HEK293 (cell line): ENCODE measurements at regions not wholly inside any gene's neighbourhood (a gene's known extent, or its start where the extent isn't known, plus 50 kb on each side); places are given as distances from the start of the nearest gene placed in this dataset.
A peak's percentile ranks its signal among the peaks of the same experiment; 100 is the strongest.
"Not testable (repeated sequence)": the region's sequence is repeated elsewhere in the genome, so short reads cannot be mapped to it uniquely, and the experiment has no call there.

ENCODE experiments used
- CTCF ChIA-PET: fragments of 350-600 bp; formaldehyde crosslinking; extraction: SDS; loops from one replicate; lab custom pipeline; 2021; ENCODE audit warnings: antibody characterized with exemption; lab: Yijun Ruan, JAX
- POLR2A ChIA-PET: fragments of 300-600 bp; formaldehyde crosslinking; extraction: SDS; loops from one replicate; lab custom pipeline; 2020; ENCODE audit warnings: antibody characterized with exemption, inconsistent platforms; lab: Yijun Ruan, JAX
- H3K27ac ChIP-seq: fragments of 200-500 bp; sonication (Bioruptor generic); 2 replicates; pipeline ENCODE4 v1.5.1; 2014; ENCODE audit warnings: low read depth, low read length, control low read depth, inconsistent platforms; ENCODE audit errors: extremely low read depth
- H3K36me3 ChIP-seq, 2 experiments: fragments of 200-500 bp in 1 of 2; sonication (Bioruptor generic) in 1 of 2; 1 replicate in 1 of 2; 2 replicates in 1 of 2; pipeline ENCODE4 v1.5.1; 2014 to 2017; ENCODE audit warnings: inconsistent platforms in 2 of 2, low read length in 2 of 2; ENCODE audit not compliant: control insufficient read depth in 2 of 2, insufficient read depth in 1 of 2
- H3K4me1 ChIP-seq: fragments of 200-500 bp; sonication (Bioruptor generic); 2 replicates; pipeline ENCODE4 v1.5.1; 2014; ENCODE audit warnings: mild to moderate bottlenecking, low read length, inconsistent platforms; ENCODE audit not compliant: control insufficient read depth, insufficient read depth
- H3K4me3 ChIP-seq: 2 replicates; pipeline ENCODE4 v1.5.1; 2011; ENCODE audit warnings: low read depth, mild to moderate bottlenecking, control low read depth, low read length, moderate library complexity
- H3K9me3 ChIP-seq: fragments of 200-500 bp; sonication (Bioruptor generic); 2 replicates; pipeline ENCODE4 v1.5.1; 2014; ENCODE audit warnings: low read depth, low read length, inconsistent platforms; ENCODE audit not compliant: control insufficient read depth, insufficient read depth
- ATF2 ChIP-seq: fragments of 450-650 bp; formaldehyde crosslinking; IDR thresholded peaks from 2 replicates; pipeline ENCODE4 v1.5.1; 2016; ENCODE audit warnings: missing biosample characterization, missing genetic modification characterization, low read depth
- GLIS1 ChIP-seq: fragments of 450-650 bp; formaldehyde crosslinking; IDR thresholded peaks from 2 replicates; pipeline ENCODE4 v1.5.1; 2016; ENCODE audit warnings: missing biosample characterization, missing genetic modification characterization
- KLF17 ChIP-seq: fragments of 450-650 bp; formaldehyde crosslinking; IDR thresholded peaks from 2 replicates; pipeline ENCODE4 v1.5.1; 2016; ENCODE audit warnings: missing biosample characterization, missing genetic modification characterization
- KLF8 ChIP-seq: fragments of 450-650 bp; formaldehyde crosslinking; IDR thresholded peaks from 2 replicates; pipeline ENCODE4 v1.5.1; 2016; ENCODE audit warnings: missing biosample characterization, missing genetic modification characterization
- SP7 ChIP-seq: fragments of 450-650 bp; formaldehyde crosslinking; IDR thresholded peaks from 2 replicates; pipeline ENCODE4 v1.5.1; 2016; ENCODE audit warnings: missing biosample characterization, missing genetic modification characterization
- ZBTB17 ChIP-seq: fragments of 450-650 bp; formaldehyde crosslinking; IDR thresholded peaks from 2 replicates; pipeline ENCODE4 v1.5.1; 2016; ENCODE audit warnings: missing biosample characterization, missing genetic modification characterization
- ZBTB21 ChIP-seq: fragments of 450-650 bp; formaldehyde crosslinking; IDR thresholded peaks from 2 replicates; pipeline ENCODE4 v1.5.1; 2017; ENCODE audit warnings: missing biosample characterization, missing genetic modification characterization
- ZNF184 ChIP-seq: fragments of 450-650 bp; IDR thresholded peaks from 2 replicates; pipeline ENCODE4 v1.5.1; 2018; ENCODE audit warnings: missing biosample characterization, mild to moderate bottlenecking, missing genetic modification characterization
- ZNF529 ChIP-seq: fragments of 450-650 bp; formaldehyde crosslinking; IDR thresholded peaks from 2 replicates; pipeline ENCODE4 v1.5.1; 2017; ENCODE audit warnings: missing genetic modification characterization, missing biosample characterization; ENCODE audit not compliant: insufficient replicate concordance
- ZNF629 ChIP-seq: fragments of 450-650 bp; formaldehyde crosslinking; IDR thresholded peaks from 2 replicates; pipeline ENCODE4 v1.5.1; 2017; ENCODE audit warnings: missing biosample characterization, missing genetic modification characterization
- TF ChIP-seq, protein P1 (sequence below): fragments of 450-650 bp; formaldehyde crosslinking; IDR thresholded peaks from 2 replicates; pipeline ENCODE4 v1.5.1; 2016; ENCODE audit warnings: missing biosample characterization, missing genetic modification characterization
- TF ChIP-seq, protein P2 (sequence below): fragments of 450-650 bp; formaldehyde crosslinking; IDR thresholded peaks from 2 replicates; pipeline ENCODE4 v1.5.1; 2016; ENCODE audit warnings: missing biosample characterization, missing genetic modification characterization

DNA sequence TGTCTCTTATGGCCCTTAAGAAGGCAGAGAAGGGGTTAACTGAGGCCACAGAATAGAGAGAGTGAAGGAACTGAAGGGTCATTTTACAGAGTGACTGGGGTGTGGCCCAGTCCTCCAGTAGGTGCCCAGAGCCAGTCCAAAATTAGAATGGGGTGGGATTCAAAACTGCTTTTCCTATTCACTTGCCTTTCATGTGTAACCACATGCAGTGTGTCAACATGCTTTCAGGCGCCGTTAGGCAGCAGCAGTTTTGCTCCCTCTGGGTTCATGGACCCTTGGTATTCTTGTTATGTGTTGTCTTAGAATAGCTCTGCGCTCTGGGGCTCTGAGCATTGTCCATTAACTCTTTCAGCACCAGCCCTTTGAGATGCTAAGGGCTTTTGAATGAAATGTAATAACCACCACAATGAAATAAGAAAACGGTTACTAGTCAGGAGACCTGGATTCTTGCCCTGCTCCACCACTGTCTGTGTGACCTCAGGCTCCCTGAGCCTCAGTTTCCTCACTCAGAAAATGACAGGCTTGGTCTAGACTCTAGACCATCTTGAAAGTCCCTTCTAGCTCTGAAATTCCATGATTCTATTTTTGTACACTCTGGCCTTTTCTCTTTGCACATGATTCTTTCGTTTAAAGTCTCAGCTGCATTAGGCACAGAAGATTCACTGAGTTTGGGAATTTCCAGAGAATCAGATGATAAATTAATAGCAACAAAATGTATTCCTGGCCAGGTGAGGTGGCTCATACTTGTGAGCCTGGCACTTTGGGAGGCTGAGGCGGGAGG, 123.0 kb downstream of the SRGAP2 start:
- CTCF ChIA-PET, H3K4me1 ChIP-seq, H3K27ac ChIP-seq, H3K36me3 ChIP-seq, H3K4me3 ChIP-seq, POLR2A ChIA-PET, H3K9me3 ChIP-seq: not testable (repeated sequence)

- H3K27ac ChIP-seq, CTCF ChIA-PET, H3K4me3 ChIP-seq, POLR2A ChIA-PET, H3K4me1 ChIP-seq, H3K9me3 ChIP-seq, H3K36me3 ChIP-seq: not testable (repeated sequence)
- peak; percentile 33 for TF ChIP-seq ZNF529
Observed at GRCh38 chr1:206331597-206331996, 128.3 kb downstream of the SRGAP2 start.

GRCh38 chr1:206333316-206333715, 130.0 kb downstream of the SRGAP2 start:
- H3K4me3 ChIP-seq, H3K9me3 ChIP-seq, H3K4me1 ChIP-seq, CTCF ChIA-PET, H3K36me3 ChIP-seq, POLR2A ChIA-PET, H3K27ac ChIP-seq: not testable (repeated sequence)

DNA sequence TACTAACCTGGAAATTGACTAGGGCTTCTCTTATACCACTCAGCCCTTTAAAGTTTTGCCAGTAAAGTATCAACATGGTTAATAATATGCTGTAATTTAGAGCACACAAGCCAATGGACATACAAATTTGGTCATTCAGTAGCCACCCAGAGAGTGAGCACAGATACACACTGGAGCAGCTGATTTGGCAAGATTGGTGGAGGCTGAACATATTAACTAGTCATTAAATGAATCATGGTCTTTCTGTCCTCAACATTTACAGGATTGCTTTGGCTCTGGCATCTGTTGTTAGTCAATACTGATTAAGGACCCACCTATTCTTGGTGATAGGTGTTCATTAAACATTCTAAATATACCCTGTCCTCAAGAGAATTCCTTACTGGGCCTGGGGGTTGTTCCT, 130.6 kb downstream of the SRGAP2 start:
- POLR2A ChIA-PET, H3K9me3 ChIP-seq, CTCF ChIA-PET, H3K36me3 ChIP-seq, H3K4me3 ChIP-seq, H3K4me1 ChIP-seq, H3K27ac ChIP-seq: not testable (repeated sequence)

DNA sequence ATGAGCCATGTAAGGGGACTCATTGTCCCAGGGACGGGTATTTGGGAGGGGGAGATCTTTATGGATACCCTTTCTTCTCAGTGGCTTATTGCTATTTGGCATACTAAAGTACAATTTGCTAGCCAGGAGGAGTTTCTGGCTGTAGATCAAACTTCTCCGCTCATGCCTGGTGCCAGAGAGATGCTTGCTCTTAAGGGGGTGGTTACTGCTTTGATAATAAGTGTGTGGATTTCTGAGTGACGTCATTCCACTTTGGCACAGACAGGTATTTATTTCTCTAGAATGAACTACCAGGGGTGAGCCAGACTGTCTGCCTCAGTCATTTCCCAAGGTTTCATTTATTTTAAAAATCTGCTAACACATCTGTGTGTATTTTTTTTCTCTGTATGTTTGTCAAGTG, 131.1 kb downstream of the SRGAP2 start:
- POLR2A ChIA-PET, H3K27ac ChIP-seq: not testable (repeated sequence)

More for the DNA sequence above, 131.1 kb downstream of the SRGAP2 start:
- H3K9me3 ChIP-seq, CTCF ChIA-PET, H3K36me3 ChIP-seq, H3K4me3 ChIP-seq, H3K4me1 ChIP-seq: not testable (repeated sequence)
- TF ChIP-seq ZNF629 (tag by site-specific recombination): peak; percentile 81
- TF ChIP-seq GLIS1 (tag by site-specific recombination): peak; percentile 24; the same call in 1 of the 2 replicates
- TF ChIP-seq, protein P1, sequence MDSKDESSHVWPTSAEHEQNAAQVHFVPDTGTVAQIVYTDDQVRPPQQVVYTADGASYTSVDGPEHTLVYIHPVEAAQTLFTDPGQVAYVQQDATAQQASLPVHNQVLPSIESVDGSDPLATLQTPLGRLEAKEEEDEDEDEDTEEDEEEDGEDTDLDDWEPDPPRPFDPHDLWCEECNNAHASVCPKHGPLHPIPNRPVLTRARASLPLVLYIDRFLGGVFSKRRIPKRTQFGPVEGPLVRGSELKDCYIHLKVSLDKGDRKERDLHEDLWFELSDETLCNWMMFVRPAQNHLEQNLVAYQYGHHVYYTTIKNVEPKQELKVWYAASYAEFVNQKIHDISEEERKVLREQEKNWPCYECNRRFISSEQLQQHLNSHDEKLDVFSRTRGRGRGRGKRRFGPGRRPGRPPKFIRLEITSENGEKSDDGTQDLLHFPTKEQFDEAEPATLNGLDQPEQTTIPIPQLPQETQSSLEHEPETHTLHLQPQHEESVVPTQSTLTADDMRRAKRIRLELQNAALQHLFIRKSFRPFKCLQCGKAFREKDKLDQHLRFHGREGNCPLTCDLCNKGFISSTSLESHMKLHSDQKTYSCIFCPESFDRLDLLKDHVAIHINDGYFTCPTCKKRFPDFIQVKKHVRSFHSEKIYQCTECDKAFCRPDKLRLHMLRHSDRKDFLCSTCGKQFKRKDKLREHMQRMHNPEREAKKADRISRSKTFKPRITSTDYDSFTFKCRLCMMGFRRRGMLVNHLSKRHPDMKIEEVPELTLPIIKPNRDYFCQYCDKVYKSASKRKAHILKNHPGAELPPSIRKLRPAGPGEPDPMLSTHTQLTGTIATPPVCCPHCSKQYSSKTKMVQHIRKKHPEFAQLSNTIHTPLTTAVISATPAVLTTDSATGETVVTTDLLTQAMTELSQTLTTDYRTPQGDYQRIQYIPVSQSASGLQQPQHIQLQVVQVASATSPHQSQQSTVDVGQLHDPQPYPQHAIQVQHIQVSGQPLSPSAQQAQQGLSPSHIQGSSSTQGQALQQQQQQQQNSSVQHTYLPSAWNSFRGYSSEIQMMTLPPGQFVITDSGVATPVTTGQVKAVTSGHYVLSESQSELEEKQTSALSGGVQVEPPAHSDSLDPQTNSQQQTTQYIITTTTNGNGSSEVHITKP (tag by site-specific recombination): 0 out of 2 replicates have a peak, but pooled peaks have one; percentile 10
- peak; percentile 39; the same call in 1 of the 2 replicates for TF ChIP-seq KLF8
- TF ChIP-seq SP7 (tag by site-specific recombination): peak; percentile 74
- TF ChIP-seq KLF17: 0 out of 2 replicates have a peak, but pooled peaks have one; percentile 38
- TF ChIP-seq ZBTB21: 0 out of 2 replicates have a peak, but pooled peaks have one; percentile 55
- TF ChIP-seq ATF2: peak; percentile 95
- TF ChIP-seq ZBTB17 (tag by site-specific recombination): 0 out of 2 replicates have a peak, but pooled peaks have one; percentile 18
- TF ChIP-seq, protein P2, sequence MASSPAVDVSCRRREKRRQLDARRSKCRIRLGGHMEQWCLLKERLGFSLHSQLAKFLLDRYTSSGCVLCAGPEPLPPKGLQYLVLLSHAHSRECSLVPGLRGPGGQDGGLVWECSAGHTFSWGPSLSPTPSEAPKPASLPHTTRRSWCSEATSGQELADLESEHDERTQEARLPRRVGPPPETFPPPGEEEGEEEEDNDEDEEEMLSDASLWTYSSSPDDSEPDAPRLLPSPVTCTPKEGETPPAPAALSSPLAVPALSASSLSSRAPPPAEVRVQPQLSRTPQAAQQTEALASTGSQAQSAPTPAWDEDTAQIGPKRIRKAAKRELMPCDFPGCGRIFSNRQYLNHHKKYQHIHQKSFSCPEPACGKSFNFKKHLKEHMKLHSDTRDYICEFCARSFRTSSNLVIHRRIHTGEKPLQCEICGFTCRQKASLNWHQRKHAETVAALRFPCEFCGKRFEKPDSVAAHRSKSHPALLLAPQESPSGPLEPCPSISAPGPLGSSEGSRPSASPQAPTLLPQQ: peak; percentile 53
- 0 out of 2 replicates have a peak, but pooled peaks have one; percentile 20 for TF ChIP-seq ZNF184 (tag by site-specific recombination)
